ENCODE measurements at regions not wholly inside any gene's neighbourhood (a gene's known extent, or its start where the extent isn't known, plus 50 kb on each side); places are given as distances from the start of the nearest gene placed in this dataset.
"Not testable (repeated sequence)": the region's sequence is repeated elsewhere in the genome, so short reads cannot be mapped to it uniquely, and the experiment has no call there.

GRCh38 chr3:75232216-75232615 is 431.9 kb upstream of the FRG2C start:
- DNase-seq (ENCODE audit: low spot score) = no peak
- Histone ChIP-seq H3K27me3 (no peaks in the 10 kb centered on the region), H3K27ac (no peak overlapping the region), H3K4me3 (no peak overlapping the region), H3K36me3 (no peaks in the 10 kb centered on the region), H3K4me1 (no peaks in the 10 kb centered on the region), H3K9me3 (no peaks in the 10 kb centered on the region)
- no peak for TF ChIP-seq CTCF (IDR thresholded peaks at IDR 0.05)

GRCh38 chr3:75235631-75236030 is 428.5 kb upstream of the FRG2C start:
- no peak for TF ChIP-seq CTCF (IDR thresholded peaks at IDR 0.05)
- H3K27ac ChIP-seq = no peak overlapping the region
- H3K4me3 ChIP-seq = no peak overlapping the region
- H3K36me3 ChIP-seq = no peaks in the 10 kb centered on the region
- no peaks in the 10 kb centered on the region for H3K4me1 ChIP-seq
- no peak for DNase-seq (ENCODE audit: low spot score)
- H3K27me3 ChIP-seq = no peaks in the 10 kb centered on the region
- no peaks in the 10 kb centered on the region for H3K9me3 ChIP-seq

- Histone ChIP-seq H3K27me3 (no peaks in the 10 kb centered on the region), H3K4me1 (no peaks in the 10 kb centered on the region), H3K4me3 (no peak overlapping the region), H3K36me3 (no peaks in the 10 kb centered on the region), H3K9me3 (no peaks in the 10 kb centered on the region), H3K27ac (no peak overlapping the region)
- DNase-seq (ENCODE audit: low spot score) = no peak
- no peak for TF ChIP-seq CTCF (IDR thresholded peaks at IDR 0.05)
Measured at GRCh38 chr3:75237053-75237452, 427.1 kb upstream of the FRG2C start.

- Histone ChIP-seq H3K36me3 (no peaks in the 10 kb centered on the region), H3K4me3 (no peak overlapping the region), H3K27me3 (no peaks in the 10 kb centered on the region), H3K4me1 (no peaks in the 10 kb centered on the region), H3K9me3 (no peaks in the 10 kb centered on the region), H3K27ac (no peak overlapping the region)
- no peak for TF ChIP-seq CTCF (IDR thresholded peaks at IDR 0.05)
- no peak for DNase-seq (ENCODE audit: low spot score)
Measured at GRCh38 chr3:75237477-75237876, 426.7 kb upstream of the FRG2C start.

GRCh38 chr3:75241226-75241962 is 422.7 kb upstream of the FRG2C start:
- not testable (repeated sequence) for H3K27ac ChIP-seq; DNase-seq (ENCODE audit: low spot score); H3K27me3 ChIP-seq; H3K4me3 ChIP-seq; H3K4me1 ChIP-seq; H3K9me3 ChIP-seq; H3K36me3 ChIP-seq

GRCh38 chr3:75242012-75242735 is 422.0 kb upstream of the FRG2C start:
- Histone ChIP-seq H3K27me3 (no peaks in the 10 kb centered on the region), H3K27ac (no peak overlapping the region), H3K4me3 (no peak overlapping the region), H3K36me3 (no peaks in the 10 kb centered on the region), H3K9me3 (no peaks in the 10 kb centered on the region), H3K4me1 (no peaks in the 10 kb centered on the region)
- no peak for TF ChIP-seq CTCF (IDR thresholded peaks at IDR 0.05)
- no peak for DNase-seq (ENCODE audit: low spot score)

Data from right atrium auricular region (tissue), 2 donors.